A673 (cell line): ENCODE measurements at regions not wholly inside any gene's neighbourhood (a gene's known extent, or its start where the extent isn't known, plus 50 kb on each side); places are given as distances from the start of the nearest gene placed in this dataset.

Source experiments
- CTCF ChIP-seq: fragments of 300-800, 200-600 bp; sonication (generic); conservative IDR thresholded peaks from 2 replicates; pipeline ENCODE4 v1.5.1; 2017; ENCODE audit warnings: low read depth, mild to moderate bottlenecking, antibody characterized with exemption, low read length, moderate library complexity, mixed read lengths
- EZH2 ChIP-seq: fragments of 200-600 bp; sonication (generic); IDR thresholded peaks from 2 replicates; pipeline ENCODE4 v1.6.1; 2017; ENCODE audit warnings: borderline replicate concordance, low read depth, mild to moderate bottlenecking, mixed read lengths, antibody characterized with exemption, low read length; ENCODE audit not compliant: poor library complexity, severe bottlenecking

GRCh38 chr5:170444969-170445505 lies 55.9 kb upstream of the KCNMB1 start:
- no peak for TF ChIP-seq CTCF
- no peak for TF ChIP-seq EZH2
